Trophoblast cell (in vitro differentiated cells and primary cell): ENCODE measurements at regions not wholly inside any gene's neighbourhood (a gene's known extent, or its start where the extent isn't known, plus 50 kb on each side); places are given as distances from the start of the nearest gene placed in this dataset.
A peak's percentile ranks its signal among the peaks of the same experiment; 100 is the strongest.

ENCODE experiments used
- DNase-seq, 2 donors: peaks; one replicate each; pipeline ENCODE4 v3.0.0-alpha.2; 2016
- H2AFZ ChIP-seq: 2 replicates; pipeline ENCODE4 v1.6.1; 2013; ENCODE audit warnings: low read length, moderate library complexity, mild to moderate bottlenecking; ENCODE audit not compliant: insufficient read depth, poor library complexity
- H2AK5ac ChIP-seq: 2 replicates; pipeline ENCODE4 v1.6.1; 2013; ENCODE audit warnings: mild to moderate bottlenecking, low read length
- H2BK120ac ChIP-seq: 2 replicates; pipeline ENCODE4 v1.6.1; 2013; ENCODE audit warnings: low read length, mild to moderate bottlenecking, moderate library complexity; ENCODE audit not compliant: insufficient read depth, poor library complexity
- H2BK12ac ChIP-seq: 2 replicates; pipeline ENCODE4 v1.6.1; 2013; ENCODE audit warnings: mild to moderate bottlenecking, low read length, moderate library complexity
- H2BK5ac ChIP-seq: 2 replicates; pipeline ENCODE4 v1.6.1; 2013; ENCODE audit warnings: low read length, low read depth, moderate library complexity, mild to moderate bottlenecking; ENCODE audit not compliant: poor library complexity
- H3K14ac ChIP-seq: 2 replicates; pipeline ENCODE4 v1.6.1; 2013; ENCODE audit warnings: mild to moderate bottlenecking, low read length
- H3K18ac ChIP-seq: 2 replicates; pipeline ENCODE4 v1.6.1; 2013; ENCODE audit warnings: mild to moderate bottlenecking, low read length
- H3K23ac ChIP-seq: 2 replicates; pipeline ENCODE4 v1.6.1; 2013; ENCODE audit warnings: low read length
- H3K27ac ChIP-seq: 2 replicates; pipeline ENCODE4 v1.5.1; 2013; ENCODE audit warnings: low read depth, mild to moderate bottlenecking, inconsistent platforms, low read length, moderate library complexity
- H3K27me3 ChIP-seq: 2 replicates; pipeline ENCODE4 v1.6.1; 2013; ENCODE audit warnings: inconsistent platforms, mild to moderate bottlenecking, low read length, moderate library complexity; ENCODE audit not compliant: insufficient read depth
- H3K36me3 ChIP-seq, 2 experiments: 1 replicate in 1 of 2; 2 replicates in 1 of 2; pipeline ENCODE4 v1.6.1; 2013; ENCODE audit warnings: low read length in 2 of 2, mild to moderate bottlenecking in 2 of 2, moderate library complexity in 1 of 2; ENCODE audit not compliant: insufficient read depth in 2 of 2, control insufficient read depth in 1 of 2
- H3K4ac ChIP-seq: 2 replicates; pipeline ENCODE4 v1.6.1; 2013; ENCODE audit warnings: low read depth, mild to moderate bottlenecking, low read length, moderate library complexity
- H3K4me1 ChIP-seq, 2 experiments: 1 replicate in 1 of 2; 2 replicates in 1 of 2; pipeline ENCODE4 v1.6.1; 2013; ENCODE audit warnings: low read length in 2 of 2, mild to moderate bottlenecking in 2 of 2, moderate library complexity in 1 of 2; ENCODE audit not compliant: insufficient read depth in 2 of 2, control insufficient read depth in 1 of 2
- H3K4me2 ChIP-seq: 2 replicates; pipeline ENCODE4 v1.6.1; 2013; ENCODE audit warnings: inconsistent platforms, mild to moderate bottlenecking, low read length, moderate library complexity
- H3K4me3 ChIP-seq: 2 replicates; pipeline ENCODE4 v1.5.1; 2013; ENCODE audit warnings: mild to moderate bottlenecking, low read depth, low read length, inconsistent platforms
- H3K79me1 ChIP-seq: one replicate; pipeline ENCODE4 v1.6.1; 2013; ENCODE audit warnings: low read length
- H3K79me2 ChIP-seq: 2 replicates; pipeline ENCODE4 v1.6.1; 2013; ENCODE audit warnings: low read length, mild to moderate bottlenecking; ENCODE audit not compliant: control insufficient read depth, insufficient read depth, poor library complexity
- H3K9ac ChIP-seq: 2 replicates; pipeline ENCODE4 v1.6.1; 2013; ENCODE audit warnings: mild to moderate bottlenecking, low read length
- H3K9me3 ChIP-seq: 2 replicates; pipeline ENCODE4 v1.6.1; 2013; ENCODE audit warnings: low read depth, mild to moderate bottlenecking, control low read depth, inconsistent platforms, low read length; ENCODE audit not compliant: insufficient read depth
- H4K12ac ChIP-seq: 2 replicates; pipeline ENCODE4 v1.6.1; 2013; ENCODE audit warnings: low read depth, mild to moderate bottlenecking, low read length, moderate library complexity
- H4K8ac ChIP-seq: 2 replicates; pipeline ENCODE4 v1.6.1; 2013; ENCODE audit warnings: low read depth, mild to moderate bottlenecking, low read length, moderate library complexity
- H4K91ac ChIP-seq: one replicate; pipeline ENCODE4 v1.6.1; 2013; ENCODE audit warnings: low read depth, mild to moderate bottlenecking, low read length, moderate library complexity
- WGBS: extraction: QIAGEN DNeasy Blood & Tissue Kit; methylation state at CpG from one replicate; pipeline ENCODE4 v1.1.7; 2013; ENCODE audit warnings: missing lambda C conversion rate; ENCODE audit not compliant: insufficient read length, insufficient coverage; ENCODE audit errors: extremely low coverage; 5-methylcytosine and 5-hydroxymethylcytosine counted together

GRCh38 chr6:154569156-154569862 lies 58.8 kb upstream of the CNKSR3 start:
- no CpG with 5 or more reads among the region's 3 CpGs for WGBS
- no peak overlapping the region for H2BK12ac ChIP-seq
- H2AFZ ChIP-seq = no peak overlapping the region
- no peak overlapping the region for H3K4me3 ChIP-seq
- no peak overlapping the region for H4K8ac ChIP-seq
- no peak overlapping the region for H4K12ac ChIP-seq
- H3K9ac ChIP-seq = no peak overlapping the region
- no peak overlapping the region for H3K27ac ChIP-seq
- no peak overlapping the region for H3K14ac ChIP-seq
- no peaks in the 10 kb centered on the region for H3K9me3 ChIP-seq
- H2BK5ac ChIP-seq = no peak overlapping the region
- no peaks in the 10 kb centered on the region for H3K4me1 ChIP-seq
- H2AK5ac ChIP-seq = no peak overlapping the region
- no peak for DNase-seq
- H3K18ac ChIP-seq = no peak overlapping the region
- no peaks in the 10 kb centered on the region for H3K27me3 ChIP-seq
- no peak overlapping the region for H3K4me2 ChIP-seq
- no peak overlapping the region for H3K23ac ChIP-seq
- H3K79me1 ChIP-seq = no peaks in the 10 kb centered on the region
- H4K91ac ChIP-seq = no peak overlapping the region
- H3K4ac ChIP-seq = no peak overlapping the region
- H2BK120ac ChIP-seq = no peak overlapping the region
- H3K79me2 ChIP-seq = no peaks in the 10 kb centered on the region
- H3K36me3 ChIP-seq = no peaks in the 10 kb centered on the region

GRCh38 chr6:154570505-154570904 lies 60.0 kb upstream of the CNKSR3 start:
- no peak overlapping the region for H4K91ac ChIP-seq
- no peak overlapping the region for H4K12ac ChIP-seq
- H2AFZ ChIP-seq = no peak overlapping the region
- no peak overlapping the region for H4K8ac ChIP-seq
- no peak for DNase-seq
- H3K4me3 ChIP-seq = no peak overlapping the region
- no peak overlapping the region for H3K18ac ChIP-seq
- H3K36me3 ChIP-seq = no peaks in the 10 kb centered on the region
- WGBS = no CpG with 5 or more reads among the region's 2 CpGs
- H3K4me1 ChIP-seq = no peaks in the 10 kb centered on the region
- H3K14ac ChIP-seq = no peak overlapping the region
- no peak overlapping the region for H3K9ac ChIP-seq
- H3K27me3 ChIP-seq = no peaks in the 10 kb centered on the region
- no peak overlapping the region for H3K4me2 ChIP-seq
- H2BK120ac ChIP-seq = no peak overlapping the region
- H3K9me3 ChIP-seq = no peaks in the 10 kb centered on the region
- H3K23ac ChIP-seq = no peak overlapping the region
- no peak overlapping the region for H3K27ac ChIP-seq
- H2BK12ac ChIP-seq = no peak overlapping the region
- no peak overlapping the region for H3K4ac ChIP-seq
- no peaks in the 10 kb centered on the region for H3K79me1 ChIP-seq
- H2AK5ac ChIP-seq = no peak overlapping the region
- H3K79me2 ChIP-seq = no peaks in the 10 kb centered on the region
- no peak overlapping the region for H2BK5ac ChIP-seq

GRCh38 chr6:154572556-154572955 lies 62.1 kb upstream of the CNKSR3 start:
- Histone ChIP-seq H3K18ac (no peak overlapping the region), H3K4me2 (no peak overlapping the region), H3K14ac (no peak overlapping the region), H2AFZ (no peak overlapping the region), H2BK120ac (no peak overlapping the region), H4K91ac (no peak overlapping the region), H3K4ac (no peak overlapping the region), H3K79me2 (no peaks in the 10 kb centered on the region), H3K4me3 (no peak overlapping the region), H3K9ac (no peak overlapping the region), H3K36me3 (no peaks in the 10 kb centered on the region), H3K79me1 (no peaks in the 10 kb centered on the region), H2AK5ac (no peak overlapping the region), H4K12ac (no peak overlapping the region), H3K27ac (no peak overlapping the region), H4K8ac (no peak overlapping the region), H2BK5ac (no peak overlapping the region), H2BK12ac (no peak overlapping the region), H3K27me3 (no peaks in the 10 kb centered on the region), H3K9me3 (no peaks in the 10 kb centered on the region), H3K4me1 (no peaks in the 10 kb centered on the region), H3K23ac (peak overlapping the region; percentile 96)
- no peak for DNase-seq
- WGBS = no CpG with 5 or more reads among the region's 6 CpGs

GRCh38 chr6:154578004-154578559 lies 67.6 kb upstream of the CNKSR3 start:
- Histone ChIP-seq H4K12ac (no peak overlapping the region), H3K9me3 (no peaks in the 10 kb centered on the region), H2AFZ (no peak overlapping the region), H3K36me3 (no peaks in the 10 kb centered on the region), H3K4me3 (no peak overlapping the region), H3K4ac (no peak overlapping the region), H3K79me1 (no peaks in the 10 kb centered on the region), H2AK5ac (no peak overlapping the region), H3K4me2 (no peak overlapping the region), H2BK5ac (no peak overlapping the region), H3K18ac (no peak overlapping the region), H2BK120ac (no peak overlapping the region), H3K23ac (no peak overlapping the region), H3K27ac (no peak overlapping the region), H3K27me3 (no peaks in the 10 kb centered on the region), H4K91ac (no peak overlapping the region), H3K14ac (no peak overlapping the region), H3K79me2 (no peaks in the 10 kb centered on the region), H4K8ac (no peak overlapping the region), H3K9ac (no peak overlapping the region), H2BK12ac (no peak overlapping the region), H3K4me1 (no peaks in the 10 kb centered on the region)
- WGBS = no CpG with 5 or more reads among the region's 3 CpGs
- DNase-seq = no peak
